ENCODE measurements at regions not wholly inside any gene's neighbourhood (a gene's known extent, or its start where the extent isn't known, plus 50 kb on each side); places are given as distances from the start of the nearest gene placed in this dataset.
A peak's percentile ranks its signal among the peaks of the same experiment; 100 is the strongest.

- Histone ChIP-seq H3K4me1 (peaks cover 13 to 37% (median 29%) of the 10 kb centered on the region in 4 donors), H3K27me3 (no peaks in the 10 kb centered on the region), H3K4me3 (no peak overlapping the region), H3K27ac (peak overlapping the region in 1 of 5 donors; percentile 33), H3K36me3 (no peaks in the 10 kb centered on the region), H3K9me3 (peaks cover 0 to 6% (median 2%) of the 10 kb centered on the region in 4 donors)
- TF ChIP-seq EP300 (IDR thresholded peaks at IDR 0.05), result no peak
- no peak for TF ChIP-seq CTCF (IDR thresholded peaks at IDR 0.05)
- no peak for TF ChIP-seq POLR2AphosphoS5 (IDR thresholded peaks at IDR 0.05)
- no peak for TF ChIP-seq POLR2A (IDR thresholded peaks at IDR 0.05)
- WGBS, 5 donors, result 41 to 53% (median 47%) methylated on average over 6 to 13 of the region's 13 CpGs
- peak in 1 of 2 donors; percentile 70 for DNase-seq
- intact Hi-C loops (cut with DNase I; ENCODE audit: low total_unique reads), result no loop called here
Measured at GRCh38 chr22:27669798-27670599, 131.6 kb downstream of the MN1 start.

DNA sequence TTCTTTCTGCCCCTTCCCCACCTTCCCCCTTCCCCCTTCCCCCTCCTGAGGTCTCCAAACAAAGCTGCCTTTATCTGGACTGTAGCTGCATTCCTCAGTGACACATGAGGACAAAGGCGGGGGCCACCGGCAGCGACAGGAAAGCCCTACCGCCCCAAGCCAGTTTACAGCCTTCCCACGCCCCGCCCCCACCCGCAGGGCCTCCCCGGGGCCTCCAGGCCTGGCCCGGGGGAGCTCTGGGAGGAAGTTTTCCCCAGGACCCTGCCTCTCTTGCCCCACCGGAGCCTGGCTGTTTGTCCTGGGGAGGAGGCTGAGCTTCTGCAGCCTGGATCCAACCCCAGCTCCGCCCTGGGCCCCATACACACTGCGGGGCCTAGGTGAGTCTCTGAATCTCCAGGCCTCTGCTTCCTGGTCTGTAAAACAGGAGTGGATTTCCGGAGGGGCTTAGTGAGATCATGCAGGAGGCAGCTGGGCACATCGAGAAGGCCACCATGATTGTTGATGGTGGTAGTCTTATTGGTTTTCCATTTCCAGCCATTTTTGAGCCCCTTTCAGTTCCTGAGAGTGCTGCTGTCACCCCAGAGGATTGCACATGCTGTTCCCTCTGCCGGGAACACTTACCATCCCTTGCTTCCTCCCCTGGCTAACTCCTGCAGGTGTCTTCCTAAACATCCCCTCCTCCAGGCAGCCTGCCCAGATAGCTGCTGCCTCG, 130.7 kb downstream of the MN1 start:
- no peak overlapping the region for H3K4me3 ChIP-seq
- no peaks in the 10 kb centered on the region for H3K27me3 ChIP-seq
- DNase-seq, result peak; percentile 50 to 95
- H3K4me1 ChIP-seq, result peaks cover 13 to 37% (median 29%) of the 10 kb centered on the region in 4 donors
- H3K9me3 ChIP-seq, result peaks cover 0 to 6% (median 2%) of the 10 kb centered on the region in 4 donors
- peak overlapping the region in 3 of 5 donors; percentile 13 to 38 (median 33) for H3K27ac ChIP-seq
- H3K36me3 ChIP-seq, result no peaks in the 10 kb centered on the region
- TF ChIP-seq POLR2AphosphoS5 (IDR thresholded peaks at IDR 0.05), result no peak
- TF ChIP-seq POLR2A (IDR thresholded peaks at IDR 0.05), result no peak
- TF ChIP-seq CTCF (IDR thresholded peaks at IDR 0.05), result no peak
- no peak for TF ChIP-seq EP300 (IDR thresholded peaks at IDR 0.05)
- intact Hi-C loops (cut with DNase I; ENCODE audit: low total_unique reads), result no loop called here
- WGBS, 5 donors, result 17 to 34% (median 19%) methylated on average over 14 to 16 of the region's 16 CpGs

- 83 to 100% (median 88%) methylated on average over 3 of the region's 3 CpGs for whole genome bisulfite sequencing, 5 donors
- H3K9me3 ChIP-seq, result peaks cover 0 to 3% (median 1%) of the 10 kb centered on the region in 4 donors
- H3K4me1 ChIP-seq, result peaks cover 13 to 37% (median 29%) of the 10 kb centered on the region in 4 donors
- DNase-seq, result no peak
- no peak for TF ChIP-seq POLR2A (IDR thresholded peaks at IDR 0.05)
- no peak for TF ChIP-seq POLR2AphosphoS5 (IDR thresholded peaks at IDR 0.05)
- no peak for TF ChIP-seq EP300 (IDR thresholded peaks at IDR 0.05)
- TF ChIP-seq CTCF (IDR thresholded peaks at IDR 0.05), result no peak
- H3K4me3 ChIP-seq, result no peak overlapping the region
- no peak overlapping the region for H3K27ac ChIP-seq
- intact Hi-C loops (cut with DNase I; ENCODE audit: low total_unique reads), result no loop called here
- H3K27me3 ChIP-seq, result no peaks in the 10 kb centered on the region
- no peaks in the 10 kb centered on the region for H3K36me3 ChIP-seq
Measured at GRCh38 chr22:27671413-27671935, 130.1 kb downstream of the MN1 start.

GRCh38 chr22:27672721-27673418, 128.7 kb downstream of the MN1 start:
- Histone ChIP-seq H3K4me3 (no peak overlapping the region), H3K27me3 (no peaks in the 10 kb centered on the region), H3K4me1 (peaks cover 13 to 37% (median 29%) of the 10 kb centered on the region in 4 donors), H3K9me3 (peaks cover 0 to 4% (median 0%) of the 10 kb centered on the region in 4 donors), H3K27ac (no peak overlapping the region), H3K36me3 (no peaks in the 10 kb centered on the region)
- intact Hi-C loops (cut with DNase I; ENCODE audit: low total_unique reads), result no loop called here
- WGBS, 5 donors, result 91 to 95% (median 94%) methylated on average over 9 of the region's 9 CpGs
- DNase-seq, result no peak
- TF ChIP-seq EP300 (IDR thresholded peaks at IDR 0.05) (no peak), CTCF (IDR thresholded peaks at IDR 0.05) (no peak), POLR2AphosphoS5 (IDR thresholded peaks at IDR 0.05) (no peak), POLR2A (IDR thresholded peaks at IDR 0.05) (no peak)

Measured in stomach (tissue), 8 donors.